HEK293 (cell line): ENCODE measurements at regions not wholly inside any gene's neighbourhood (a gene's known extent, or its start where the extent isn't known, plus 50 kb on each side); places are given as distances from the start of the nearest gene placed in this dataset.

Source experiments
- BCL11A ChIP-seq: fragments of 450-650 bp; formaldehyde crosslinking; IDR thresholded peaks from 2 replicates; pipeline ENCODE4 v1.5.1; 2016; ENCODE audit warnings: low read depth, missing biosample characterization, missing genetic modification characterization
- PRDM2 ChIP-seq: fragments of 450-650 bp; formaldehyde crosslinking; IDR thresholded peaks from 2 replicates; pipeline ENCODE4 v1.5.1; 2016; ENCODE audit warnings: missing biosample characterization, missing genetic modification characterization, borderline replicate concordance
- RBAK ChIP-seq: fragments of 450-650 bp; formaldehyde crosslinking; IDR thresholded peaks from 2 replicates; pipeline ENCODE4 v1.5.1; 2016; ENCODE audit warnings: missing biosample characterization, missing genetic modification characterization
- SCRT2 ChIP-seq: fragments of 450-650 bp; formaldehyde crosslinking; IDR thresholded peaks from 2 replicates; pipeline ENCODE4 v1.5.1; 2016; ENCODE audit warnings: missing biosample characterization, missing genetic modification characterization
- SP7 ChIP-seq: fragments of 450-650 bp; formaldehyde crosslinking; IDR thresholded peaks from 2 replicates; pipeline ENCODE4 v1.5.1; 2016; ENCODE audit warnings: missing biosample characterization, missing genetic modification characterization
- ZBTB11 ChIP-seq: fragments of 450-650 bp; formaldehyde crosslinking; conservative IDR thresholded peaks from 2 replicates; pipeline ENCODE4 v1.5.1; 2016; ENCODE audit warnings: low read depth, missing biosample characterization, missing genetic modification characterization
- ZBTB44 ChIP-seq: fragments of 450-650 bp; IDR thresholded peaks from 2 replicates; pipeline ENCODE4 v1.5.1; 2018; ENCODE audit warnings: missing biosample characterization, mild to moderate bottlenecking, missing genetic modification characterization
- ZFP69B ChIP-seq: fragments of 450-650 bp; formaldehyde crosslinking; IDR thresholded peaks from 2 replicates; pipeline ENCODE4 v1.5.1; 2016; ENCODE audit warnings: missing biosample characterization, missing genetic modification characterization
- ZNF169 ChIP-seq: fragments of 450-650 bp; formaldehyde crosslinking; IDR thresholded peaks from 2 replicates; pipeline ENCODE4 v1.5.1; 2016; ENCODE audit warnings: missing biosample characterization, missing genetic modification characterization
- ZNF211 ChIP-seq: fragments of 450-650 bp; formaldehyde crosslinking; IDR thresholded peaks from 2 replicates; pipeline ENCODE4 v1.5.1; 2016; ENCODE audit warnings: low read depth, missing biosample characterization, missing genetic modification characterization
- ZNF26 ChIP-seq: fragments of 450-650 bp; formaldehyde crosslinking; IDR thresholded peaks from 2 replicates; pipeline ENCODE4 v1.5.1; 2016; ENCODE audit warnings: missing biosample characterization, missing genetic modification characterization
- ZNF280C ChIP-seq: fragments of 450-650 bp; formaldehyde crosslinking; IDR thresholded peaks from 2 replicates; pipeline ENCODE4 v1.5.1; 2016; ENCODE audit warnings: missing biosample characterization, missing genetic modification characterization
- ZNF449 ChIP-seq: fragments of 450-650 bp; formaldehyde crosslinking; IDR thresholded peaks from 2 replicates; pipeline ENCODE4 v1.5.1; 2017; ENCODE audit warnings: missing biosample characterization, mild to moderate bottlenecking, missing genetic modification characterization, moderate library complexity
- ZNF529 ChIP-seq: fragments of 450-650 bp; formaldehyde crosslinking; IDR thresholded peaks from 2 replicates; pipeline ENCODE4 v1.5.1; 2017; ENCODE audit warnings: missing genetic modification characterization, missing biosample characterization; ENCODE audit not compliant: insufficient replicate concordance
- ZNF549 ChIP-seq: fragments of 450-650 bp; IDR thresholded peaks from 2 replicates; pipeline ENCODE4 v1.5.1; 2018; ENCODE audit warnings: missing biosample characterization, missing genetic modification characterization, mild to moderate bottlenecking, inconsistent platforms, moderate library complexity
- ZNF600 ChIP-seq: fragments of 450-650 bp; formaldehyde crosslinking; IDR thresholded peaks from 2 replicates; pipeline ENCODE4 v1.5.1; 2016; ENCODE audit warnings: missing biosample characterization, missing genetic modification characterization
- ZNF621 ChIP-seq: fragments of 450-650 bp; formaldehyde crosslinking; IDR thresholded peaks from 2 replicates; pipeline ENCODE4 v1.5.1; 2017; ENCODE audit warnings: missing biosample characterization, missing genetic modification characterization
- ZNF626 ChIP-seq: fragments of 450-650 bp; sonication (Bioruptor Pico); formaldehyde crosslinking; IDR thresholded peaks from 2 replicates; pipeline ENCODE4 v1.5.1; 2018; ENCODE audit warnings: missing biosample characterization, missing genetic modification characterization, inconsistent platforms

GRCh38 chr1:82625537-82625936 is 824.8 kb downstream of the ADGRL2 start (continued):
- TF ChIP-seq ZNF449 (tag by site-specific recombination) (no peak), ZNF626 (peak; percentile 91; the same call in 1 of the 2 replicates), ZNF529 (peak; percentile 38), RBAK (tag by site-specific recombination) (no peak), BCL11A (tag by site-specific recombination) (no peak), ZBTB11 (no peak), ZNF211 (tag by site-specific recombination) (no peak), ZNF600 (tag by site-specific recombination) (no peak), ZNF26 (tag by site-specific recombination) (peak; percentile 57), ZNF169 (no peak), SP7 (no peak), ZBTB44 (tag by site-specific recombination) (no peak), ZFP69B (no peak), ZNF621 (tag by site-specific recombination) (no peak), SCRT2 (peak; percentile 64), ZNF280C (no peak), ZNF549 (0 out of 2 replicates have a peak, but pooled peaks have one; percentile 43), PRDM2 (tag by site-specific recombination) (no peak)
